Heart right ventricle (tissue), 16 donors: ENCODE measurements at regions not wholly inside any gene's neighbourhood (a gene's known extent, or its start where the extent isn't known, plus 50 kb on each side); places are given as distances from the start of the nearest gene placed in this dataset.

ENCODE experiments used
- ATAC-seq, 8 donors: fragments of 200-7000 bp; cut with Tn5 transposase; one replicate each; pipeline ENCODE4 v1.9.1; 2020; ENCODE audit warnings: mild to moderate bottlenecking in 8 of 8, moderate library complexity in 8 of 8, moderate number of reproducible peaks in 1 of 8
- DNase-seq, 2 donors: peaks; one replicate each; pipeline ENCODE4 v3.0.0-alpha.2; 2020
- H3K27ac ChIP-seq, 10 donors: fragments of 200-600 bp; sonication (generic) in 2 of 10; one replicate each; pipeline versions ENCODE4 v1.5.0 to v1.8.0; 2020 to 2022; ENCODE audit warnings: mild to moderate bottlenecking in 3 of 10
- H3K27me3 ChIP-seq, 7 donors: fragments of 200-600 bp; one replicate each; pipeline ENCODE4 v1.8.0; 2021 to 2022; ENCODE audit warnings: mild to moderate bottlenecking in 2 of 7
- H3K36me3 ChIP-seq, 9 donors: fragments of 200-600 bp; sonication (generic) in 1 of 9; one replicate each; pipeline versions ENCODE4 v1.5.0 to v1.8.0; 2020 to 2022; ENCODE audit warnings: mild to moderate bottlenecking in 2 of 9
- H3K4me1 ChIP-seq, 9 donors: fragments of 200-600 bp; sonication (generic) in 1 of 9; one replicate each; pipeline versions ENCODE4 v1.5.0 to v1.8.0; 2020 to 2022; ENCODE audit warnings: mild to moderate bottlenecking in 4 of 9
- H3K4me3 ChIP-seq, 10 donors: fragments of 200-600 bp; sonication (generic) in 2 of 10; one replicate each; pipeline versions ENCODE4 v1.5.0 to v1.8.0; 2020 to 2022; ENCODE audit warnings: mild to moderate bottlenecking in 7 of 10, moderate library complexity in 2 of 10
- H3K9me3 ChIP-seq, 11 donors: fragments of 200-600 bp in 10 of 11; sonication (generic) in 2 of 11; one replicate each; pipeline versions ENCODE4 v1.5.0 to v1.8.0; 2013 to 2022; ENCODE audit warnings: mild to moderate bottlenecking in 2 of 11, control low read depth in 1 of 11, moderate library complexity in 1 of 11
- whole genome bisulfite sequencing, 2 donors: extraction: QIAGEN DNeasy Blood & Tissue Kit; methylation state at CpG; one replicate each; pipeline ENCODE4 v1.1.7; 2013; ENCODE audit warnings: inconsistent platforms in 1 of 2; 5-methylcytosine and 5-hydroxymethylcytosine counted together
- intact Hi-C, 10 donors: fragments of 100-400 bp; cut with DNase I; formaldehyde crosslinking; loops; one replicate each; pipeline versions ENCODE4 v1.11.1 to v1.14.2; 2022
- TF ChIP-seq, protein P1 (sequence below), 9 donors: fragments of 200-600 bp; sonication (generic) in 2 of 9; IDR thresholded peaks; one replicate each; pipeline versions ENCODE4 v1.5.0 to v1.8.0; 2021 to 2022; ENCODE audit warnings: antibody characterized with exemption in 9 of 9, mild to moderate bottlenecking in 5 of 9, moderate library complexity in 1 of 9
- donor health status: Arrhythmogenic right ventricular cardiomyopathy.
- donor health status: ischemic (EF 13 %, LVEDD 7.1; RV severe dilation, severe dysfunction).
- donor health status: healthy with polysubstance abuse.
- donor health status: DM: no; HTN: yes; CAD: no.
- donor health status: DM: no; HTN: no; CAD: no.
- donor health status: ischemic (EF 25% LVEDD 6.9; RV normal size, moderate dysfunction).
- donor health status: ischemic (EF 25% LVEDD 5.7; RV mildly dilated, moderate dysfunction).
- donor health status: healthy.
- donor health status: DM: yes; HTN: yes; CAD: no.
- donor health status: Ischemic cardiomyopathy.
- donor health status: ischemic (EF 35%, LVEDD 5.7; RV mildly dilated, moderate dysfunction).
- donor health status: nonischemic (EF 11% LVEDD 7.7; RV severe dilation, severe dysfunction).
- donor health status: DM: yes; HTN: yes; CAD: no.
- donor health status: PGD.
- donor health status: ischemic (EF 29% LVEDD 5.4; RV normal size, mild dysfunction).
- donor health status: nonischemic (EF 23%, LVEDD 6.1; RV moderate dilation, normal function).

DNA sequence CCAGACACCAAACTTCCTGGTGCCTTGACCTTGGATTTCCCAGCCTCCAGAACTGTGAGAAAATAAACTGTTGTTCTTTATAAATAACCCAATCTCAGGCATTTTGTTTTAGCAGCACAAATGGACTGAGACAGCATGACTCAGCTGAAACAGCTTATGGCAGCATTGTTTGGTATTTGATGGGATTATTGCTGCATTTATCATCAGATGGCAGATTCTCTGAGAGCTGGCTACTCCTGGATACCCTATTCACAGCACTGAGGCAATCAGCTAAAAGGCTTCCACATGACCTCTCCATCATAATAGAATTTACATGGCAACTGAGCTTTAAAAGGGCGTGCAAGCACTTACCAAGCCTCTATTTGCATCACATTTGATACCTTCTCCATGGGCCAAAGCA is 623.1 kb upstream of the CPEB2 start:
- ATAC-seq = no peak
- no peaks in the 10 kb centered on the region for H3K27me3 ChIP-seq
- no peaks in the 10 kb centered on the region for H3K36me3 ChIP-seq
- H3K27ac ChIP-seq = no peak overlapping the region
- H3K4me1 ChIP-seq = no peaks in the 10 kb centered on the region
- 75 to 86% methylated on average over 1 of the region's 1 CpG for WGBS, 2 donors
- no peak for DNase-seq
- H3K4me3 ChIP-seq = no peak overlapping the region
- intact Hi-C loops = no loop called here
- peaks cover 0 to 11% (median 0%) of the 10 kb centered on the region in 11 donors for H3K9me3 ChIP-seq
- TF ChIP-seq, protein P1, sequence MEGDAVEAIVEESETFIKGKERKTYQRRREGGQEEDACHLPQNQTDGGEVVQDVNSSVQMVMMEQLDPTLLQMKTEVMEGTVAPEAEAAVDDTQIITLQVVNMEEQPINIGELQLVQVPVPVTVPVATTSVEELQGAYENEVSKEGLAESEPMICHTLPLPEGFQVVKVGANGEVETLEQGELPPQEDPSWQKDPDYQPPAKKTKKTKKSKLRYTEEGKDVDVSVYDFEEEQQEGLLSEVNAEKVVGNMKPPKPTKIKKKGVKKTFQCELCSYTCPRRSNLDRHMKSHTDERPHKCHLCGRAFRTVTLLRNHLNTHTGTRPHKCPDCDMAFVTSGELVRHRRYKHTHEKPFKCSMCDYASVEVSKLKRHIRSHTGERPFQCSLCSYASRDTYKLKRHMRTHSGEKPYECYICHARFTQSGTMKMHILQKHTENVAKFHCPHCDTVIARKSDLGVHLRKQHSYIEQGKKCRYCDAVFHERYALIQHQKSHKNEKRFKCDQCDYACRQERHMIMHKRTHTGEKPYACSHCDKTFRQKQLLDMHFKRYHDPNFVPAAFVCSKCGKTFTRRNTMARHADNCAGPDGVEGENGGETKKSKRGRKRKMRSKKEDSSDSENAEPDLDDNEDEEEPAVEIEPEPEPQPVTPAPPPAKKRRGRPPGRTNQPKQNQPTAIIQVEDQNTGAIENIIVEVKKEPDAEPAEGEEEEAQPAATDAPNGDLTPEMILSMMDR (IDR thresholded peaks at IDR 0.05) = no peak

DNA sequence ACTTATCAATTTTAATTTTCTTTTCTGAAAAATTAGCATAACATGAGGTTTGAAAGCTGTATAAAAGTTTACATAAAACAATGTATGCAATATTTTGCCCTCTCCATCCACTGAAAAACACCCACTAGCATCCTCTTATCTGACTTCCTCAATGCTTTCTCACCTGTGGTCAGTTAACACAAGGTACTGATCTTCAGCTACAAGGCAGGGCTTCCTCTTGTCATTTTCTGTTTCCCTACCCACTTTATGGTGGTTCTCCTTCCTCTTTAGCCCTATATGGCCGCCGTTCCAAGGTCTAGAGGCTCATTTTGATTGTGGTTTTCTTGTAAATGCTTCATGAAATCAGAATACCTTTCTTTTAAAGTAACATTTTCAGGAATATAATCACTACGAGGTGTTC is 618.6 kb upstream of the CPEB2 start:
- ATAC-seq (no peak), DNase-seq (no peak)
- no peaks in the 10 kb centered on the region for H3K27me3 ChIP-seq
- no peak overlapping the region for H3K27ac ChIP-seq
- no peak overlapping the region for H3K4me3 ChIP-seq
- WGBS, 2 donors = 78 to 84% methylated on average over 3 of the region's 3 CpGs
- H3K36me3 ChIP-seq = no peaks in the 10 kb centered on the region
- peaks cover 0 to 9% (median 0%) of the 10 kb centered on the region in 11 donors for H3K9me3 ChIP-seq
- TF ChIP-seq, protein P1 (IDR thresholded peaks at IDR 0.05) = no peak
- intact Hi-C loops = no loop called here
- H3K4me1 ChIP-seq = no peaks in the 10 kb centered on the region

DNA sequence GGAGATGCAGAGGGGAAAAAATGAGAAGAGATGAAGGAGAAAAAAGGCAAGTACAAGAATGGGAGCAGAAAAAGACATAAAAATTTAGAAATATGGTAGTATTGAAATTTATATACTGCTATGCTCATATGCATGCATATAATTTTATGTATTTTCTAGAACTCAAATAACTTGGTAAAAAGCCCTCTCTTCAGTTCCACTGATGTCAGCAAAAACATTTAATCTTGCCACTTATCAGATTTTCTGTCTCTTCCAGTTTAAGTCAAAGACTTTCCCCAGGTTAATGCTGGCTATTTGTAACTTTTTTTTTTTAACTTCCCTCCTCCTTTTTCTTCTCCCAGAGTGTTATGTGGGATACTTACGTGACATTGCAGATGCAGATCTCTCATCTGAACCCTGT is 617.5 kb upstream of the CPEB2 start:
- H3K36me3 ChIP-seq = no peaks in the 10 kb centered on the region
- H3K27ac ChIP-seq = no peak overlapping the region
- TF ChIP-seq, protein P1 (IDR thresholded peaks at IDR 0.05) = no peak
- no peaks in the 10 kb centered on the region for H3K4me1 ChIP-seq
- DNase-seq (no peak), ATAC-seq (no peak)
- no peak overlapping the region for H3K4me3 ChIP-seq
- H3K27me3 ChIP-seq = no peaks in the 10 kb centered on the region
- intact Hi-C loops = no loop called here
- 88 to 95% methylated on average over 1 of the region's 1 CpG for WGBS, 2 donors
- H3K9me3 ChIP-seq = no peaks in the 10 kb centered on the region

DNA sequence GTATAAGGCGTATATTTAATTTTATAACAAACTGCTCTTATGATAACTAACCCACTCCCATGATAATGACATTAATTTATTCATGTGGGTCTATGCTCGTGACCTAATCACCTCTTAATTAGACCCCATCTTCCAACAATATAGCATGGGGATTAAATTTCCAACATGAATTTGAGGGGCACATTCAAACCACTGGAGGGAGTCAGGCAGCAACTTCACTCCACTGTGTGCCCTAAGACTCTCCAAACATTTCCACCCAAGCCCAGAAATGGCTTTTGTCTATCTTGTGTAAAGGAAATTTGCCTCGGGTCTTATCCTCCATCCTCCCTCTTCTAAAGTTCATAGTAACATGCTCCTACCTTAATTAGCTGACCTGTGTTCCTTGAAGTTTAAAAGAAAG is 616.1 kb upstream of the CPEB2 start:
- H3K4me1 ChIP-seq = no peaks in the 10 kb centered on the region
- no peaks in the 10 kb centered on the region for H3K36me3 ChIP-seq
- H3K27me3 ChIP-seq = no peaks in the 10 kb centered on the region
- ATAC-seq (no peak), DNase-seq (no peak)
- no peak overlapping the region for H3K27ac ChIP-seq
- no peaks in the 10 kb centered on the region for H3K9me3 ChIP-seq
- WGBS, 2 donors = 72 to 81% methylated on average over 3 of the region's 3 CpGs
- H3K4me3 ChIP-seq = no peak overlapping the region
- TF ChIP-seq, protein P1 (IDR thresholded peaks at IDR 0.05) = peak in 1 of 9 donors; percentile 13
- intact Hi-C loops = no loop called here

DNA sequence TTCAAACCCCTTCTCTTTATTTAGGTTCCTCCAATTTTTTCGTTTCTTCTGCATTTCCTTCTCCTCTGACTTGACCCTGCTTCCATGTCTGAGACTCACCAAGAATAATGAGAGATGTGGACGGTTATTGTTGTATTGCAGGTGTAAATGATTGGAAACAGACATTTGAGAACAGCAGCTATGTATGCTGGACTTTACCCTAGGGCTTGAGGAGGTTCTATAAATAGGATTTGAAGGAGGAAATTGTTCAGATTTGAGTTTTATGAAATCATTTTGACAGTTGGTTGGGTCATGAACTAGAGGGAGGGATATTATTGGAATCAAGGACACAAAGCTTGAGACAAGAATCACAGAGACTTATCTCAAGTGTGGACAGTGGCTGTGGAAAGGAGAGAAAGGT is 614.6 kb upstream of the CPEB2 start:
- 16 to 17% methylated on average over 2 of the region's 2 CpGs for WGBS, 2 donors
- intact Hi-C loops = no loop called here
- DNase-seq (no peak), ATAC-seq (no peak)
- Histone ChIP-seq H3K36me3 (no peaks in the 10 kb centered on the region), H3K9me3 (no peaks in the 10 kb centered on the region), H3K27me3 (no peaks in the 10 kb centered on the region), H3K4me1 (no peaks in the 10 kb centered on the region), H3K4me3 (no peak overlapping the region), H3K27ac (no peak overlapping the region)
- TF ChIP-seq, protein P1 (IDR thresholded peaks at IDR 0.05) = no peak
